Naive thymus-derived CD4-positive, alpha-beta T cell (primary cell): ENCODE measurements at regions not wholly inside any gene's neighbourhood (a gene's known extent, or its start where the extent isn't known, plus 50 kb on each side); places are given as distances from the start of the nearest gene placed in this dataset.

Source experiments
- ATAC-seq: fragments of 150-1000 bp; cut with Tn5 transposase; 2 replicates; pipeline ENCODE4 v1.10.0; 2021; ENCODE audit warnings: mild to moderate bottlenecking, moderate library complexity
- CTCF ChIA-PET: fragments of 350-600 bp; sonication (Branson Sonifier 250); formaldehyde crosslinking; loops from one replicate; lab custom pipeline; 2021; ENCODE audit warnings: antibody characterized with exemption; lab: Charles Lee
- POLR2A ChIA-PET: fragments of 350-600 bp; sonication (Branson Sonifier 250); formaldehyde crosslinking; loops from one replicate; lab custom pipeline; 2021; ENCODE audit warnings: antibody characterized with exemption, inconsistent platforms; lab: Charles Lee
- DNase-seq, 9 donors: peaks; one replicate each; pipeline versions ENCODE4 v3.0.0 to v3.0.0-alpha.2; 2020 to 2022; ENCODE audit warnings: mixed read lengths in 1 of 9
- H3K27ac ChIP-seq: one replicate; pipeline ENCODE4 v1.7.0; 2013; ENCODE audit warnings: mild to moderate bottlenecking, low read depth, low read length, moderate library complexity
- H3K27me3 ChIP-seq, 2 donors: one replicate each; pipeline ENCODE4 v1.7.0; 2013; ENCODE audit warnings: low read length in 2 of 2, mild to moderate bottlenecking in 2 of 2, moderate library complexity in 2 of 2; ENCODE audit not compliant: control insufficient read depth in 2 of 2, insufficient read depth in 2 of 2
- H3K36me3 ChIP-seq, 3 experiments: 1 replicate in 2 of 3; 2 replicates in 1 of 3; pipeline ENCODE4 v1.7.0; 2013; ENCODE audit warnings: low read length in 3 of 3, mild to moderate bottlenecking in 3 of 3, moderate library complexity in 1 of 3; ENCODE audit not compliant: insufficient read depth in 3 of 3, control insufficient read depth in 2 of 3
- H3K4me1 ChIP-seq, 2 donors: one replicate each; pipeline ENCODE4 v1.7.0; 2013; ENCODE audit warnings: low read length in 2 of 2, mild to moderate bottlenecking in 2 of 2, moderate library complexity in 1 of 2; ENCODE audit not compliant: control insufficient read depth in 2 of 2, insufficient read depth in 2 of 2
- H3K4me3 ChIP-seq: 2 replicates; pipeline ENCODE4 v1.7.0; 2013; ENCODE audit warnings: mild to moderate bottlenecking, low read length
- H3K9me3 ChIP-seq, 3 experiments: 1 replicate in 2 of 3; 2 replicates in 1 of 3; pipeline ENCODE4 v1.7.0; 2013; ENCODE audit warnings: low read length in 3 of 3; ENCODE audit not compliant: control insufficient read depth in 2 of 3
- H3K27ac Mint-ChIP-seq, 9 donors: one replicate each; pipeline ENCODE4 v1.8.0; 2020 to 2022; ENCODE audit warnings: mixed read lengths in 9 of 9, mild to moderate bottlenecking in 8 of 9, moderate library complexity in 5 of 9, inconsistent platforms in 2 of 9
- H3K27me3 Mint-ChIP-seq, 5 donors: one replicate each; pipeline ENCODE4 v1.8.0; 2021 to 2022; ENCODE audit warnings: mixed read lengths in 5 of 5, mild to moderate bottlenecking in 1 of 5
- H3K36me3 Mint-ChIP-seq, 5 donors: one replicate each; pipeline ENCODE4 v1.8.0; 2020 to 2022; ENCODE audit warnings: mixed read lengths in 5 of 5, mild to moderate bottlenecking in 3 of 5, inconsistent platforms in 1 of 5
- H3K4me1 Mint-ChIP-seq, 7 donors: one replicate each; pipeline ENCODE4 v1.8.0; 2020 to 2022; ENCODE audit warnings: mixed read lengths in 7 of 7, mild to moderate bottlenecking in 3 of 7, inconsistent platforms in 1 of 7
- H3K4me3 Mint-ChIP-seq, 10 donors: one replicate each; pipeline ENCODE4 v1.8.0; 2020 to 2022; ENCODE audit warnings: mild to moderate bottlenecking in 10 of 10, mixed read lengths in 10 of 10, moderate library complexity in 6 of 10, inconsistent platforms in 2 of 10
- H3K9me3 Mint-ChIP-seq, 11 donors: one replicate each; pipeline ENCODE4 v1.8.0; 2020 to 2022; ENCODE audit warnings: mixed read lengths in 11 of 11, mild to moderate bottlenecking in 4 of 11, inconsistent platforms in 1 of 11, moderate library complexity in 1 of 11
- intact Hi-C, 2 donors: fragments of 100-400 bp; cut with micrococcal nuclease; formaldehyde crosslinking; loops; one replicate each; pipeline ENCODE4 v1.15.1; 2023

DNA sequence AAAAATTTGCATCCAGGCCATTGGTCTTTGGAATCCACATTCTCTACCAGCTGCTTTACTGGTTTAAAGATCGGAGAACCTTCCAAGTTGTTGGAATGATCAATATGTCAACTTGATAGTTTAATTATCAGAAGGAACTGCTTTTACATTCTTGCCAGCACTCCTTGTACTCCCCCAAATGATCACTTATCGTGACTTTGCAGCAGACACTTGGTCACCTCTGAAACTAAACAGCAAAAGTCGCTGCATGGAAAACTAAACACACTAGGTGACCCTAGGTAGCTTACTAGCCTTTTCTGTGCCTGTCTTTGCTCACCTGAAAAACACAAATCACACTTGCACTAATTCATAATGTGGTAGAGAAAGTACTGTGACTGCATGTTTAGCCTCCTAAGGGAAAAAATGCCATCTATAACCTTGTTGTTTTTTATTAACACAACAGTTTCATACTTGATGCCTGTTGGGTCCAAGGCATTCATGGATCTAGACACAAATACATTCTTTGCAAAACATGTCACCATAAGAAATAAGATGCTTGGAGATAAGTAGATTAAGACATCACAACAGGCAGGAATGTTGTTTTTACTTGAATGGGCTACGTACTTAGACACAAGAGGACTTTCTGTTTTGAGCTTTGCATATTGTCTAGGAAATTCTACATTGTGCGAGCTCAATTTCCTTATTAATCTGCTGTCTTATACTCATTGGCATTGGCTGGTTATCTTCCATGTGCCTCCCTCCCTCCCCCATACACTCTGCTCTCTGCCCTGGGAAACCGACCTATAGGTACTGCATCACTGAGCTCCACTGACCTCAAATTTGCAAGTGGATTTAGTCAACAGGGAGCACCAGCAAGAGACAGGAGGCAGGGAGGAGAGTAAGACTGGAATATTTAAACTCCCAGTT, 219.1 kb upstream of the STK17B start:
- no peaks in the 10 kb centered on the region for H3K9me3 ChIP-seq
- no peak overlapping the region for H3K4me3 Mint-ChIP-seq
- DNase-seq, result no peak
- peaks cover 0 to 9% (median 0%) of the 10 kb centered on the region in 5 donors for H3K36me3 Mint-ChIP-seq
- peaks cover 0 to 5% (median 2%) of the 10 kb centered on the region in 11 donors for H3K9me3 Mint-ChIP-seq
- intact Hi-C loops, result no loop called here
- H3K27ac ChIP-seq, result no peak overlapping the region
- ATAC-seq, result no peak
- peaks cover 0 to 12% (median 3%) of the 10 kb centered on the region in 5 donors for H3K27me3 Mint-ChIP-seq
- CTCF ChIA-PET, result interaction anchor here (0.7 kb wide), 1 partner anchor 228 kb away, joined by 3 read pairs; no protein-coding TSS in a partner anchor
- H3K4me1 ChIP-seq, result no peaks in the 10 kb centered on the region
- H3K27me3 ChIP-seq, result no peaks in the 10 kb centered on the region
- H3K4me1 Mint-ChIP-seq, result no peaks in the 10 kb centered on the region
- H3K36me3 ChIP-seq, result no peaks in the 10 kb centered on the region
- POLR2A ChIA-PET, result no interaction called here
- H3K4me3 ChIP-seq, result no peak overlapping the region
- no peak overlapping the region for H3K27ac Mint-ChIP-seq

DNA sequence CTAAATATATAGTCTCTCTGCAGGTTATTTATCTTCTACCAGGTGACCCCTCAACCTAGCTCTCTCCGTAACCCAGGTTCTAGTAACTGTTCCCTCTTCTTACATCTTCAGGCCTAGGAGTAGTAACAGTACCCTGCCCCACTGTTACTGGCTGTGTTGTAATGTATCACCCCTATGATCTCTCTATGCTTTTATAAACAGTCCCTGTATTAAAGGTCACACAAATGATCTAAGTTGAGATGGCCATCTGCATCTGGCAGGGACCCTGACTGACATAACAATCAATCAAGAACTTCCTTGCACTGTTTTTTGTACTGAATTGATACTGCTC, 219.7 kb upstream of the STK17B start:
- Histone ChIP-seq H3K36me3 (no peaks in the 10 kb centered on the region), H3K4me3 (no peak overlapping the region), H3K4me1 (no peaks in the 10 kb centered on the region), H3K9me3 (no peaks in the 10 kb centered on the region), H3K27me3 (no peaks in the 10 kb centered on the region), H3K27ac (no peak overlapping the region)
- DNase-seq (no peak), ATAC-seq (no peak)
- Mint-ChIP-seq H3K36me3 (peaks cover 0 to 6% (median 0%) of the 10 kb centered on the region in 5 donors), H3K27me3 (peaks cover 0 to 12% (median 3%) of the 10 kb centered on the region in 5 donors), H3K9me3 (peaks cover 0 to 5% (median under 1%) of the 10 kb centered on the region in 11 donors), H3K4me1 (no peaks in the 10 kb centered on the region), H3K27ac (no peak overlapping the region), H3K4me3 (no peak overlapping the region)
- CTCF ChIA-PET, result no interaction called here
- POLR2A ChIA-PET, result no interaction called here
- intact Hi-C loops, result no loop called here

DNA sequence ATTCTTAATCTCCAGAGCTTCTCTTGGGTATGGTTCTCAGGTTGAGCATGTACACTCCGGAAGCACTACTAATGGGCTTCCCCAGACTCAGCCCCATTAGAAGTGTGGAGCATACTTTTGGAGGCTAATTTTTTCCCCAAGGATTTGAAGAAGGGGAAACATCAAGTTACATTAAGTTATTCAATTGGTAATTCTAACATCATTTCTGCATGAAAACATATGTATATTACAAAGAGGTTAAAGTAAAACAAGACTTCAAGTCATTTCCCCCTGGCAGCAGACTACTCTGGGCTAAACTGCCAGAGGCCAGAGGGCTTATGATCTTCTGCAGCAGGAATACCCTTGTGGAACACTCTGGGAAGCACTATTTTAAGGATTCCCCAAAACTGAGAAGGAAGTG, 227.7 kb upstream of the STK17B start:
- H3K4me1 Mint-ChIP-seq, result no peaks in the 10 kb centered on the region
- CTCF ChIA-PET, result no interaction called here

DNA sequence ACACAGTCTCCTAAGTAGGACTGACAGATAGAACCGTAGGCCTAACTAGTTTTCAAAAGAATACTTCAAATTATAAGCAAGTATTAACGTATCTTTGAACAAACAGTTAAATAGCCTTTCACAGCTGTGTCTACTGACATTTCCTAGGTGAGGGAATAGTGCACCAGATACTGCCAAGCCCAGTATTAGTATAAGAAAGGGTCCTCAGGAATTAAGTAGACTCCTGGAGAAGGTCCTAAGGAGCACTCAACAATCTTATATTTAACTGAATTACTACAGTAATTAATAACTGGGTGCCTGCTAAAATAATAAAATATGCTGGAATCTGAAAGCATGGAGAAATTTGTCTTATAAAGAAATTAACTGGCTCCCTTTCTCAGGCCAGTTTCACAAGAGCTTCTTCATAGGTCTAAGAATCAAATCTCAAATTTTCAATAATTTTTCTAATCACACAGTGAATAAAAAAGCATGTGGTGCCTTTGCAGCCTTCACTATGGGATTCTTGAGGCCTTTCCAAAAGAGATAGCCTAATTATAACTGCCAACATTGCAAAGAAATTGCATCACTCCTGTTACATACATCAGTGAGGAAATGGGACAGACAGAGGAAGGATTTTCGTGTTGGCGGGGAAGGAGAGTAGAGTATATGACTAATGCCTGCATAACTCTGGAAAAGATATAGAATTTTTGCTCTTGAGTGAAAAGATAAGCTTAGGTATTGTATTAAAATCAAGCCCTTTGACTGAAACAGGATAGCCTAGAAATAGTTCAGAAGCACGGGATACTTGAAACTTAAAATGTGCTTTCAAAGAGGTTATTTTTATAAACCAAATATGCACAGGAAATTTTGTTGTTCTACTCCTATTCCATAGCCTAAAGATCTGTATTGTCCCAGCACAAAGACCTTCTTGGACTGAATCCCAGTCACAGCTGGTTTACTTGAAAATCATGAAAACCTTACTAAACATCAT, 228.6 kb upstream of the STK17B start:
- H3K36me3 Mint-ChIP-seq, result no peaks in the 10 kb centered on the region
- DNase-seq (no peak), ATAC-seq (no peak)
- peaks cover 0 to 5% (median 0%) of the 10 kb centered on the region in 5 donors for H3K27me3 Mint-ChIP-seq
- H3K4me1 Mint-ChIP-seq, result no peaks in the 10 kb centered on the region
- no peaks in the 10 kb centered on the region for H3K9me3 Mint-ChIP-seq
- no peak overlapping the region for H3K4me3 Mint-ChIP-seq
- Histone ChIP-seq H3K9me3 (no peaks in the 10 kb centered on the region), H3K4me1 (no peaks in the 10 kb centered on the region), H3K27me3 (no peaks in the 10 kb centered on the region), H3K27ac (no peak overlapping the region), H3K36me3 (no peaks in the 10 kb centered on the region), H3K4me3 (no peak overlapping the region)
- intact Hi-C loops, result no loop called here
- ChIA-PET POLR2A (no interaction called here), CTCF (no interaction called here)
- H3K27ac Mint-ChIP-seq, result no peak overlapping the region

More for the DNA sequence above, 227.7 kb upstream of the STK17B start:
- POLR2A ChIA-PET, result no interaction called here
- Mint-ChIP-seq H3K4me3 (no peak overlapping the region), H3K27ac (no peak overlapping the region), H3K36me3 (no peaks in the 10 kb centered on the region), H3K9me3 (no peaks in the 10 kb centered on the region), H3K27me3 (peaks cover 0 to 5% (median 0%) of the 10 kb centered on the region in 5 donors)
- intact Hi-C loops, result no loop called here
- Histone ChIP-seq H3K36me3 (no peaks in the 10 kb centered on the region), H3K27ac (no peak overlapping the region), H3K4me3 (no peak overlapping the region), H3K27me3 (no peaks in the 10 kb centered on the region), H3K9me3 (no peaks in the 10 kb centered on the region), H3K4me1 (no peaks in the 10 kb centered on the region)
- ATAC-seq (no peak), DNase-seq (no peak)

DNA sequence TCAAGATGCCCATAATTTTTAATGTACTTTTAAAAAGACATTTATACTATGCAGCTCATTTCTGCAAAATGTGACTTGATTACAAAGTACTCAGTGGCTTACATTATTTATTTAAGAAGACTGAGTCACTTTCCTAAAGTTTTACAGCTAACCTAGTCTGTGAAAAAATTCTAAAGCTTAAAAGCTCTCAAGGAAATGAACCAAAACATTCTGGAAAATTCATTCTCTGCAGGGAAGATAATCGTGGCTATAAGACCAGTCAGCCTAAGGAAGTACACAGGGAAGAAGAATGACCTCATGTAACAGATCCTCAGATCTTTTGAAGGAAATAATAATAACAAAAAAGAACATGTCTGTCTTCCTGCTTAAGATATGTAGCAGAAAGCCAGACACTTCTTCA, 232.1 kb upstream of the STK17B start:
- H3K4me1 Mint-ChIP-seq, result no peaks in the 10 kb centered on the region
- CTCF ChIA-PET, result no interaction called here

DNA sequence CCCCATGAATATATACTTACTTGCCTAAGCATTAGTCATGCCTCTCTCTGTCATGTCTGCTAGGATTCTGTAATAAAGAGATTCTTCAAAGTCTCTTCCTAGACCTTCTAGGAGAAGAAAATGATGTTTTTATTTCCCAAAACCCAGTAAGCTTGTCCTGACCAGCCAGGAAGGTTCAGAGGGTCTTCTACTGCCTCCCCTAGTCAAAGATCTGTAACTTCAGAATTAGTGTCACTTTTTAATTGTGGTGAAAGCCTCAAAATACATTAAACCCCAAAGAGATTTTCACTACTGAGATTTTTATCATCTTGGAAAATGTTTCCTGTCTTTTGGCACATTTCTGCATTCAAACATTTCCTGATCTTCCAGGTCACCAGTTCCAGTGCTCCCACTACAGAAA, 232.9 kb upstream of the STK17B start:
- ATAC-seq (no peak), DNase-seq (no peak)
- ChIA-PET POLR2A (no interaction called here), CTCF (no interaction called here)
- H3K4me3 Mint-ChIP-seq, result no peak overlapping the region
- Histone ChIP-seq H3K4me1 (no peaks in the 10 kb centered on the region), H3K27me3 (peaks cover 0 to 2% of the 10 kb centered on the region in 2 donors), H3K27ac (no peak overlapping the region), H3K9me3 (no peaks in the 10 kb centered on the region), H3K4me3 (no peak overlapping the region), H3K36me3 (no peaks in the 10 kb centered on the region)
- intact Hi-C loops, result no loop called here
- no peaks in the 10 kb centered on the region for H3K9me3 Mint-ChIP-seq
- peaks cover 0 to 15% (median 0%) of the 10 kb centered on the region in 5 donors for H3K27me3 Mint-ChIP-seq
- H3K27ac Mint-ChIP-seq, result no peak overlapping the region
- H3K36me3 Mint-ChIP-seq, result no peaks in the 10 kb centered on the region
- H3K4me1 Mint-ChIP-seq, result no peaks in the 10 kb centered on the region

More for the DNA sequence above, 232.1 kb upstream of the STK17B start:
- intact Hi-C loops, result no loop called here
- no peaks in the 10 kb centered on the region for H3K9me3 ChIP-seq
- ATAC-seq (no peak), DNase-seq (no peak)
- H3K27me3 ChIP-seq, result no peaks in the 10 kb centered on the region
- POLR2A ChIA-PET, result interaction anchor here (0.6 kb wide), 1 partner anchor 16 kb away, joined by 3 read pairs; no protein-coding TSS in a partner anchor
- no peak overlapping the region for H3K27ac Mint-ChIP-seq
- H3K36me3 ChIP-seq, result no peaks in the 10 kb centered on the region
- no peak overlapping the region for H3K4me3 Mint-ChIP-seq
- H3K36me3 Mint-ChIP-seq, result no peaks in the 10 kb centered on the region
- no peak overlapping the region for H3K27ac ChIP-seq
- H3K9me3 Mint-ChIP-seq, result no peaks in the 10 kb centered on the region
- H3K4me3 ChIP-seq, result no peak overlapping the region
- H3K4me1 ChIP-seq, result no peaks in the 10 kb centered on the region
- peaks cover 0 to 11% (median 0%) of the 10 kb centered on the region in 5 donors for H3K27me3 Mint-ChIP-seq
